HL-60 (cell line): ENCODE measurements at regions not wholly inside any gene's neighbourhood (a gene's known extent, or its start where the extent isn't known, plus 50 kb on each side); places are given as distances from the start of the nearest gene placed in this dataset.

ENCODE experiments used
- CTCF ChIP-seq: IDR thresholded peaks from one replicate; pipeline ENCODE4 v1.5.1; 2011; ENCODE audit warnings: low read length, control low read depth, inconsistent platforms; ENCODE audit not compliant: insufficient read depth
- POLR2AphosphoS5 ChIP-seq: IDR thresholded peaks from 2 replicates; pipeline ENCODE4 v1.6.1; 2012; ENCODE audit warnings: low read depth

GRCh38 chr5:66425842-66426241, 170.4 kb upstream of the MAST4 start:
- TF ChIP-seq POLR2AphosphoS5: no peak
- TF ChIP-seq CTCF: no peak
